HT1080 (cell line): ENCODE measurements at regions not wholly inside any gene's neighbourhood (a gene's known extent, or its start where the extent isn't known, plus 50 kb on each side); places are given as distances from the start of the nearest gene placed in this dataset.

Experiments
- DNase-seq: peaks from one replicate; pipeline ENCODE4 v3.0.0-alpha.2; 2015; ENCODE audit warnings: low read depth

DNA sequence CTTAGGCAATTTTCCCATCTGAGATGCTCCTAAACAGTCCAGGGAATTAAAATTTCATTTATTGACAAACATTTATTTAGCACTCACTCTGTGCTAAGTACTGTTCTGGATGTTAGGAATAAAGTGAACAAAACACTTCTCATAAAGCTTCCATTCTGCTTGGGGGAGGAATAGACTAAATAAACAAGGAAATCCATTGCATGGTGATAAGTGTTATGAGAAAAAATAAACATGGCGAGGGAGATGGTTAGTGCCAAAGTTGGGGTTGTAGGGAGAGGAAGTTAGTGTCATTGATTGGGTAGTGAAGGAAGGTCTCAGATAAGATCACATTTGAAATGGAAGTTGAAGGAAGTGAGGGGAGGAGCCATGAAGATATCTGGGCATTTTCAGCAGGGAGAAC, 72.2 kb upstream of the CES5A start:
- no peak for DNase-seq

DNA sequence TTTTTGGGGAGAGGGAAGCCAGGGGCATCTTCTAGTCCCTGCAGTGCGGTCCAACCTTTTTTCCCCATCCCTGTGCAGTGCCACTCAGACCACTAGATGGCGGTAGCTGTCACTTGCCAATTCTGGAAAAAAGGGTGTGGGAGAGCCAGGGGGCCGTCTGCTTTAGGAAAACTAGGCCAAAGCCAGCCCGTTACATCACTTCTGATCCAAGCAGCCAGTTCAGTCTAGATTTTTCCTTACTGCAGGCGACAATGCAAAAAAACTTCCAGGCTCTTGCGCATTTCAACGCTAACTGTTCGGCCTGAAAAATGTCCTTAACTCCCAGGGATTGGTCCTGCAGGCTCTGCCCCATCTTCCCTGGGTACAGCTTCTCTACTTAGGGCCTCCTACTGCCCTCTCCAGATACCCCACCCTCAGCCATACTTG, 69.2 kb upstream of the CES5A start:
- DNase-seq, result peak; percentile 38

DNA sequence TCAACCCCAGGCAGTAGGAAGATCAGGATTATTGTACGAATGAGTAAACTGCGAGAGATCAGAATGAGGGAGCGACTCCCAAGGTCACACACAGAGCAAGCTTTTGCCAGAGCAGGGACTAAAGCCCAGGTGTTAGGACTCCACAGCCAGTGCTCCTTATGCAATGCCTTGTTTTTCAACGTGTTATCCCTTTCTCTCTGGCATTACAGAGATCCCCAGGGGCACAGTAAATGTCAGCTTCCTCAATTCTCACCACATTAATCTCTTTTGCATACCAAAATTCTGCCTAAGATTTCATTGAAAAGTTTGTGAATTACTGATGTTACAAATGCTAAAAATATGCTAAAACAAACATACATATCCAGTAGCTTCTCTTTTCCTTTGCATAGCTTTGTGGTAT, 68.1 kb upstream of the CES5A start:
- no peak for DNase-seq

DNA sequence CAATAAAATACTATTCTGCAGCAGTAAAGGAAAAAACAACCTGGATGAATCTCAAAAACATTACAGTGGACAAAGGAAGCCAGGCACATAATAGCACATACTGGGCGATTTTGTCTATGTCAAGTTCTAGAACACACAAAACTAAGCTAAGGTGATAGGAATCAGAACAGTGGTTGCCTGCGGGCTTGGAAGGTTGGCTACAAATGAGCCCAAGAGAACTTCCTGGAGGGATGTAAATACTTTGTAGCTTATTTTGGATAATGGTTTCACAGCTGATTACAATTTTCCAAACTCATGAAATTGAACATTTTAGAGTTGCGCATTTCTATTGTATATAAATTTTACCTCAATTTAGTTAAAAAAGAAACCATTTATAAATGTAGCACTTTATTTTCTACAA, 67.6 kb upstream of the CES5A start:
- no peak for DNase-seq

DNA sequence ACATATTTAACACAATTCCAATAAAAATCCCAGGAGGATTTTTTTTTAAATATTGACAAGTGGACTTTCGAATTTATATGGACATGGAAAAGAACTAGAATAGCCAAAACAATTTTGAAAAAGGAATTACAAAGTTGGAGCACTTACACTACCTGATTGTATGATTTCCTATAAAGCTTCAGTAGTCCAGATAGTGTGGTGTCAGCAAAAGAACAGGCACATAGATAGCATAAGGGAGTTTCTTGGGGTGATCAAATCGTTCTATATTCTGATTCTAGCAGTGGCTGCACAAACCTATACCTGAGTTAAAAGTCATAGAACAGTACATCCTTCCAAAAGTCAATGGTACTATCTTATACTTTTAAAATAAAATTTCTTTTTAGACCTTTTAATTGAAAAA, 66.4 kb upstream of the CES5A start:
- DNase-seq, result no peak

DNA sequence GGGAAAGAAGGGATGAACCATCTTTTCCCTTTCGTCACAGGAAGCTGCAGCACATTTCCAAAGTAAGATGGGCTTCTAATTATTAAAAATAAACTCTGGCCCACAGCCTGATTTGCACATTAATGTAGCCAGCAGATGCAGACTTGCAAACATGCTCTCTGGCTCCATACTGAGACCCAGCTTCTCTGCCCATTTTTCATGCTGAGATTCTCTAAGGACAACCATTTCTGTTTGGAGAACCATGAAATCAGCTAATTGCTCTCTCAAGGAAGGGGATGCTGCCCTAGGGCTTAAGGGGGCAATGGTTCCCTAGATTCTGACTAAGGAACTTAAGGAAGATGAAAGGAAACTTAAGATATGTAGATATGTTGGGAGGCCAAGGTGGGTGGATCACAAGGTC, 63.0 kb upstream of the CES5A start:
- DNase-seq, result no peak

DNA sequence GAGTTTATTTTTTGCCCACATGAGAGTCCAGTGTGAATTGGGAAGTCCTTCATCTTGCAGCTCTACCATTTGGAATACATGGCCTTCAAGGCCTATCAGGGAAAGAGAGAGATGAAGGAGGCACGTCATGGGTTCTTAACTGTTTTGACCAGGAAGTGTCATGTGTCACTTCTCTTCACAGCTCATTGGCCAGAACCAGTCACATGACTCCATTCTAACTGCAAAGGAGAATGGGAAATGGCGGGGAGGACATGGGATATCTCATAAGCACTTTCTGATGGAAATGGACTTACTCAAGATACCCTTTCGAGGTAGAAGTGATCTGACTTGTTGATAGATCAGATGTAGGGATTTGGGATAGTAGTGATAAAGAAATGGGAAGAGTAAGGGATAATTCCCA, 57.9 kb upstream of the CES5A start:
- DNase-seq, result peak; percentile 4

DNA sequence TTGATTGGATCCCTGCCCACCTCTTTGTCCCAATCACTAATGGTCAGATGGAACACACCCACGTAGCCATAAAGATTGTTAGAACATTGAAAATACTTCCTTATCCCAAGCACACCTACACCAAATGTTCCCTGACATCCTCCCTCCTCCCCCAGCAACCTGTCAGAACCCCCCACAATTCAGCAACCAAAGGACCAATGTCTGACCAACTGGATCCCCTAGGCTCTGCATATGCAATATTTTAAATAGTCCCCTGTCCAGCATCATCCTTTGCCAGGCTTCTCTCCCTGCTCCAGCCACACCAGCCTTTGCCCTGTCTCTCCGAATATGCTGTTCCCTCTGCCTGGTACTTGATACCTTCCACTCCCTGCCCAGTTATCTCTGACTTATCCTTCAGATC, 54.9 kb upstream of the CES5A start:
- DNase-seq, result no peak

DNA sequence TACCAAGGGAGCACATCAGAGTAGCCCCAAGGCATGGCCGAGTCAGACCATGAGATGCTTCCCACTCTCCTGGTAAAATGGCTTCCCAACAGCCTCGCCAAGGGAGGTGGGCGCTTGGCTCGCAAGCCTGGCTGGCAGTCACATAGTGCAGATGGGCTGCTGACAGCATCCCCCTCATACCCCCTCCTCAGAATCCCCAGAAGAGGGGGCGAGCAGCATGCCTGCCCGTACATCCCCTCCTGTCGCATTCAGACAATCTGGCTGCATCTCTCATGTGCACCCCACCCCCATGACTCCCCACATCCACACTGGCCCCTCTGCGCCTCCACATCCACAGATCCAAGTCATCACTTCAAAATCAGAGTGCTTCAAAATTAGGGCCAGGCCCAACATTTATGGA, 54.0 kb upstream of the CES5A start:
- DNase-seq, result no peak

DNA sequence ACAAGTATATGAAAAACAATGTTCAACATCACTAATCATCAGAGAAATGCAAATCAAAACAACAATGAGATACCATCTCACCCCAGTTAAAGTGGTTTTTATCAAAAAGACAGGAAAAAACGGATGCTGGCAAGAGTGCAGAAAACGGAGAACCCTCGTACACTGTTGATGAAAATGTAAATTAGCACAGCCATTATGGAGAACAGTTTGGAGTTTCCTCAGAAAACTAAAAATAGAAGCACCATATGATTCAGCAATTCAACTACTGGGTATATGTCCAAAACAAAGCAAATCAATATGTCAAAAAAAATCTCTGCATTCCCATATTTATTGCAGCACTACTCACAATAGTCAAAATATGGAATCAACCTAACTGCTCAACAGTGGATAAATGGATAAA, 50.1 kb upstream of the CES5A start:
- DNase-seq, result no peak
